DND-41 (cell line): ENCODE measurements at regions not wholly inside any gene's neighbourhood (a gene's known extent, or its start where the extent isn't known, plus 50 kb on each side); places are given as distances from the start of the nearest gene placed in this dataset.
"Not testable (repeated sequence)": the region's sequence is repeated elsewhere in the genome, so short reads cannot be mapped to it uniquely, and the experiment has no call there.

ENCODE experiments used
- EZH2 ChIP-seq: IDR thresholded peaks from 3 replicates; pipeline ENCODE4 v1.6.1; 2012; ENCODE audit warnings: borderline replicate concordance, low read depth, mild to moderate bottlenecking, moderate library complexity, low read length, inconsistent platforms; ENCODE audit not compliant: severe bottlenecking
- TF ChIP-seq, protein P1 (sequence below): IDR thresholded peaks from 2 replicates; pipeline ENCODE4 v1.5.1; 2012; ENCODE audit warnings: borderline replicate concordance, low read length, moderate library complexity, mild to moderate bottlenecking; ENCODE audit not compliant: poor library complexity, severe bottlenecking; ENCODE audit errors: extremely low read depth

DNA sequence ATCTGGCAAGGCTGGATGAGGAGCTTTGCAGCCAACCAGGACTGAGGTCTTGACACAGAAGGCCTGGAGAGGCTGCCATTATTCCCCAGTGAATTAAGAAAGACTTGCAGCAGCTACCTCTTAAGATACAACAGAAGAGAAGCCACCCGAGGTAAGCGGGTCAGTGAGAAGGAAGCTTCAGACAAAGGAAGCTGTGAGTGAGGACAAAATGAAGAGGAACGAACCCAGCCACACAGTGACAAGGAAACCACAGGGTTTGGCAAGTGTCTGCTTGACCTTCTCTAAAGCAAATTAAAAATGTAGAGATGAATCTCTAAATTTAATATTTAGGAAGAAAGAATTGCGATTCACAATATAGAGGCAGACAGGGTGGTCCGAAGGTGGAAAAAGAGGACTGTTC lies 281.8 kb upstream of the FRG1 start:
- TF ChIP-seq, protein P1, sequence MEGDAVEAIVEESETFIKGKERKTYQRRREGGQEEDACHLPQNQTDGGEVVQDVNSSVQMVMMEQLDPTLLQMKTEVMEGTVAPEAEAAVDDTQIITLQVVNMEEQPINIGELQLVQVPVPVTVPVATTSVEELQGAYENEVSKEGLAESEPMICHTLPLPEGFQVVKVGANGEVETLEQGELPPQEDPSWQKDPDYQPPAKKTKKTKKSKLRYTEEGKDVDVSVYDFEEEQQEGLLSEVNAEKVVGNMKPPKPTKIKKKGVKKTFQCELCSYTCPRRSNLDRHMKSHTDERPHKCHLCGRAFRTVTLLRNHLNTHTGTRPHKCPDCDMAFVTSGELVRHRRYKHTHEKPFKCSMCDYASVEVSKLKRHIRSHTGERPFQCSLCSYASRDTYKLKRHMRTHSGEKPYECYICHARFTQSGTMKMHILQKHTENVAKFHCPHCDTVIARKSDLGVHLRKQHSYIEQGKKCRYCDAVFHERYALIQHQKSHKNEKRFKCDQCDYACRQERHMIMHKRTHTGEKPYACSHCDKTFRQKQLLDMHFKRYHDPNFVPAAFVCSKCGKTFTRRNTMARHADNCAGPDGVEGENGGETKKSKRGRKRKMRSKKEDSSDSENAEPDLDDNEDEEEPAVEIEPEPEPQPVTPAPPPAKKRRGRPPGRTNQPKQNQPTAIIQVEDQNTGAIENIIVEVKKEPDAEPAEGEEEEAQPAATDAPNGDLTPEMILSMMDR, result not testable (repeated sequence)
- not testable (repeated sequence) for TF ChIP-seq EZH2
